GM19238 (cell line): ENCODE measurements at regions not wholly inside any gene's neighbourhood (a gene's known extent, or its start where the extent isn't known, plus 50 kb on each side); places are given as distances from the start of the nearest gene placed in this dataset.
"Not testable (repeated sequence)": the region's sequence is repeated elsewhere in the genome, so short reads cannot be mapped to it uniquely, and the experiment has no call there.

Experiments
- DNase-seq: peaks from one replicate; pipeline ENCODE4 v3.0.0; 2011; ENCODE audit warnings: low spot score; ENCODE audit not compliant: insufficient read length

GRCh38 chr5:162948677-162949076 lies 488.7 kb upstream of the CCNG1 start:
- no peak for DNase-seq

- no peak for DNase-seq
These were observed 480.8 kb upstream of the CCNG1 start for GRCh38 chr5:162956570-162956969.

GRCh38 chr5:162964144-162964543 lies 473.3 kb upstream of the CCNG1 start:
- DNase-seq, result not testable (repeated sequence)

GRCh38 chr5:162990063-162990462 lies 447.3 kb upstream of the CCNG1 start:
- no peak for DNase-seq

GRCh38 chr5:162990856-162991497 lies 446.4 kb upstream of the CCNG1 start:
- DNase-seq, result no peak

GRCh38 chr5:162995568-162995967 lies 441.8 kb upstream of the CCNG1 start:
- no peak for DNase-seq

- DNase-seq, result no peak
These were observed 441.3 kb upstream of the CCNG1 start for GRCh38 chr5:162996053-162996452.

GRCh38 chr5:163005949-163006348 lies 431.4 kb upstream of the CCNG1 start:
- DNase-seq, result no peak

GRCh38 chr5:163022582-163023128 lies 414.7 kb upstream of the CCNG1 start:
- no peak for DNase-seq

- DNase-seq, result no peak
These were observed 413.5 kb upstream of the CCNG1 start for GRCh38 chr5:163023846-163024245.

GRCh38 chr5:163024936-163025335 lies 412.5 kb upstream of the CCNG1 start:
- no peak for DNase-seq

- DNase-seq, result no peak
These were observed 403.7 kb upstream of the CCNG1 start for GRCh38 chr5:163033656-163034055.

- DNase-seq, result no peak
These were observed 396.1 kb upstream of the CCNG1 start for GRCh38 chr5:163041254-163041653.

- no peak for DNase-seq
These were observed 357.8 kb upstream of the CCNG1 start for GRCh38 chr5:163079618-163080017.

- DNase-seq, result no peak
These were observed 348.2 kb upstream of the CCNG1 start for GRCh38 chr5:163089230-163089629.

GRCh38 chr5:163089926-163090325 lies 347.5 kb upstream of the CCNG1 start:
- DNase-seq, result no peak

- no peak for DNase-seq
These were observed 342.8 kb upstream of the CCNG1 start for GRCh38 chr5:163094492-163095180.

- DNase-seq, result no peak
These were observed 332.9 kb upstream of the CCNG1 start for GRCh38 chr5:163104464-163104863.

GRCh38 chr5:163105456-163105855 lies 331.9 kb upstream of the CCNG1 start:
- DNase-seq, result no peak

GRCh38 chr5:163106098-163106497 lies 331.3 kb upstream of the CCNG1 start:
- no peak for DNase-seq

- no peak for DNase-seq
These were observed 329.0 kb upstream of the CCNG1 start for GRCh38 chr5:163108351-163108750.

- DNase-seq, result no peak
These were observed 322.4 kb upstream of the CCNG1 start for GRCh38 chr5:163115011-163115410.

GRCh38 chr5:163116618-163117017 lies 320.8 kb upstream of the CCNG1 start:
- not testable (repeated sequence) for DNase-seq
